Tibial nerve (tissue), 4 donors: ENCODE measurements at regions not wholly inside any gene's neighbourhood (a gene's known extent, or its start where the extent isn't known, plus 50 kb on each side); places are given as distances from the start of the nearest gene placed in this dataset.

Experiments used
- DNase-seq, 2 donors: peaks; one replicate each; pipeline ENCODE4 v3.0.0-alpha.2; 2019; ENCODE audit warnings: low spot score in 2 of 2
- H3K27ac ChIP-seq, 4 donors: fragments of 200-600 bp; sonication (generic) in 3 of 4; one replicate each; pipeline ENCODE4 v1.5.1; 2017 to 2019; ENCODE audit warnings: mild to moderate bottlenecking in 1 of 4
- H3K27me3 ChIP-seq, 2 donors: fragments of 200-600 bp; sonication (generic) in 1 of 2; one replicate each; pipeline versions ENCODE4 v1.5.1 to v1.6.0; 2017 to 2019
- H3K36me3 ChIP-seq, 3 donors: fragments of 200-600 bp; sonication (generic); one replicate each; pipeline ENCODE4 v1.5.1; 2018 to 2019
- H3K4me1 ChIP-seq, 4 donors: fragments of 200-600 bp; sonication (generic) in 3 of 4; one replicate each; pipeline ENCODE4 v1.5.1; 2017 to 2019
- H3K4me3 ChIP-seq, 4 donors: fragments of 200-600 bp; sonication (generic) in 3 of 4; one replicate each; pipeline ENCODE4 v1.5.1; 2017 to 2019; ENCODE audit warnings: mild to moderate bottlenecking in 1 of 4, moderate library complexity in 1 of 4
- H3K9me3 ChIP-seq, 4 donors: fragments of 200-600 bp; sonication (generic) in 3 of 4; one replicate each; pipeline ENCODE4 v1.5.1; 2017 to 2019
- EP300 ChIP-seq, 2 donors: sonication (generic); formaldehyde crosslinking; IDR thresholded peaks; one replicate each; pipeline ENCODE4 v1.6.1; 2017; ENCODE audit warnings: antibody characterized with exemption in 2 of 2, mild to moderate bottlenecking in 1 of 2
- POLR2A ChIP-seq, 2 donors: fragments of 450-650 bp; IDR thresholded peaks; one replicate each; pipeline ENCODE4 v1.6.1; 2017; ENCODE audit warnings: antibody characterized with exemption in 2 of 2, mild to moderate bottlenecking in 2 of 2, moderate library complexity in 2 of 2
- WGBS, 2 donors: methylation state at CpG; one replicate each; pipeline ENCODE4 v1.1.5; 2018; 5-methylcytosine and 5-hydroxymethylcytosine counted together
- TF ChIP-seq, protein P1 (sequence below), 5 experiments: fragments of 200-600 bp in 3 of 5; fragments of 450-650 bp in 2 of 5; sonication (generic) in 3 of 5; IDR thresholded peaks; one replicate each; pipeline ENCODE4 v1.5.1; 2016 to 2019; ENCODE audit warnings: antibody characterized with exemption in 5 of 5, mild to moderate bottlenecking in 3 of 5, moderate library complexity in 2 of 5

DNA sequence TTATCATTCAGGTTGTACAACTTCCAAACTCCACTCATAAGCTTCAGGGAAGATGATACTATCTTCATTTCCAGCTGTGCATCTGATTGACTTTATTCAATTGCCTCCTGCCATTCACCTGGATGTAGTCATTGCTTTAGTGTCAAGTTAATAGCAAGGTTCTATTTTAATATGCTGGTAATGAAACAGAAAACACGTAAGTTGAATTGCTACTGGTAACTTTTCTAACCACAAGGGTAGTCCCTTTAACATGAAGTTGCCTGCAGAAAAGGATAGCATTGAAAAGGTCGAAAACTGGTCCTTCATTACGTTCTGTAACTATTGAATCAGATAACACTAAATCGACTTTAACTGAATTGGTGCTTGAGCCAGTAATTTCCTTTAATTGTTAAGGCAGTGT is 459.4 kb upstream of the CDH6 start:
- no peak overlapping the region for H3K4me3 ChIP-seq
- no peaks in the 10 kb centered on the region for H3K4me1 ChIP-seq
- H3K9me3 ChIP-seq, result peaks cover 0 to 10% (median 1%) of the 10 kb centered on the region in 4 donors
- no peaks in the 10 kb centered on the region for H3K27me3 ChIP-seq
- DNase-seq, result no peak
- H3K36me3 ChIP-seq, result no peaks in the 10 kb centered on the region
- TF ChIP-seq, protein P1, sequence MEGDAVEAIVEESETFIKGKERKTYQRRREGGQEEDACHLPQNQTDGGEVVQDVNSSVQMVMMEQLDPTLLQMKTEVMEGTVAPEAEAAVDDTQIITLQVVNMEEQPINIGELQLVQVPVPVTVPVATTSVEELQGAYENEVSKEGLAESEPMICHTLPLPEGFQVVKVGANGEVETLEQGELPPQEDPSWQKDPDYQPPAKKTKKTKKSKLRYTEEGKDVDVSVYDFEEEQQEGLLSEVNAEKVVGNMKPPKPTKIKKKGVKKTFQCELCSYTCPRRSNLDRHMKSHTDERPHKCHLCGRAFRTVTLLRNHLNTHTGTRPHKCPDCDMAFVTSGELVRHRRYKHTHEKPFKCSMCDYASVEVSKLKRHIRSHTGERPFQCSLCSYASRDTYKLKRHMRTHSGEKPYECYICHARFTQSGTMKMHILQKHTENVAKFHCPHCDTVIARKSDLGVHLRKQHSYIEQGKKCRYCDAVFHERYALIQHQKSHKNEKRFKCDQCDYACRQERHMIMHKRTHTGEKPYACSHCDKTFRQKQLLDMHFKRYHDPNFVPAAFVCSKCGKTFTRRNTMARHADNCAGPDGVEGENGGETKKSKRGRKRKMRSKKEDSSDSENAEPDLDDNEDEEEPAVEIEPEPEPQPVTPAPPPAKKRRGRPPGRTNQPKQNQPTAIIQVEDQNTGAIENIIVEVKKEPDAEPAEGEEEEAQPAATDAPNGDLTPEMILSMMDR (IDR thresholded peaks at IDR 0.05), result no peak
- no peak for TF ChIP-seq EP300 (IDR thresholded peaks at IDR 0.05)
- no peak for TF ChIP-seq POLR2A (IDR thresholded peaks at IDR 0.05)
- 94 to 97% methylated on average over 4 of the region's 4 CpGs for WGBS, 2 donors
- H3K27ac ChIP-seq, result no peak overlapping the region

- no peak overlapping the region for H3K4me3 ChIP-seq
- WGBS, 2 donors, result 59 to 84% methylated on average over 1 of the region's 1 CpG
- TF ChIP-seq EP300 (IDR thresholded peaks at IDR 0.05) (no peak), POLR2A (IDR thresholded peaks at IDR 0.05) (no peak)
- TF ChIP-seq, protein P1 (IDR thresholded peaks at IDR 0.05), result no peak
Observed at GRCh38 chr5:30725073-30725472, 468.4 kb upstream of the CDH6 start.

DNA sequence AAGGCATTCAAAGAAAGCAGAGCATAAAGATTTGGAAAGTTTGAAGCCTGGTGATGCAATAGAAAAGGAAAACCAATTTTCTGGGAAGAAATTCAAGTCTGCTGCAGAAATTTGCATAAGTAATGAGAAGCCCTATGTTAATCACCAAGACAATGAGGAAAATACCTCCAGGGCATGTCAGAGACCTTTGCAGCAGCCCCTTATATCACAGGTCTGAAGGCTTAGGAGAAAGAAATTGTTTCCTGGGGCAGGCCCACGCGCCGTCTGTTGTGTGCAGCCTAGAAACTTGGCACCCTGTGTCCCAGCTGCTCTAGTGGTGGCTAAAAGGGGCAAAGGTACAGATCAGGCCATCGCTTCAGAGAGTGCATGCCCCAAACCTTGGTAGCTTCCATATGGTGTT is 495.3 kb upstream of the CDH6 start:
- 84 to 92% methylated on average over 4 of the region's 4 CpGs for WGBS, 2 donors

More at GRCh38 chr5:30725073-30725472, 468.4 kb upstream of the CDH6 start:
- H3K4me1 ChIP-seq, result no peaks in the 10 kb centered on the region
- no peak overlapping the region for H3K27ac ChIP-seq
- H3K9me3 ChIP-seq, result peaks cover 0 to 6% (median 1%) of the 10 kb centered on the region in 4 donors
- no peaks in the 10 kb centered on the region for H3K36me3 ChIP-seq
- no peaks in the 10 kb centered on the region for H3K27me3 ChIP-seq
- no peak for DNase-seq

GRCh38 chr5:30693326-30693725 is 500.2 kb upstream of the CDH6 start:
- DNase-seq, result no peak
- H3K27me3 ChIP-seq, result no peaks in the 10 kb centered on the region
- no peaks in the 10 kb centered on the region for H3K4me1 ChIP-seq

More for the DNA sequence above, 495.3 kb upstream of the CDH6 start:
- H3K36me3 ChIP-seq, result no peaks in the 10 kb centered on the region
- TF ChIP-seq POLR2A (IDR thresholded peaks at IDR 0.05) (no peak), EP300 (IDR thresholded peaks at IDR 0.05) (no peak)
- TF ChIP-seq, protein P1 (IDR thresholded peaks at IDR 0.05), result no peak
- peaks cover 0 to 8% (median 0%) of the 10 kb centered on the region in 4 donors for H3K9me3 ChIP-seq
- DNase-seq, result no peak
- H3K4me3 ChIP-seq, result no peak overlapping the region
- no peak overlapping the region for H3K27ac ChIP-seq
- H3K4me1 ChIP-seq, result no peaks in the 10 kb centered on the region
- no peaks in the 10 kb centered on the region for H3K27me3 ChIP-seq

DNA sequence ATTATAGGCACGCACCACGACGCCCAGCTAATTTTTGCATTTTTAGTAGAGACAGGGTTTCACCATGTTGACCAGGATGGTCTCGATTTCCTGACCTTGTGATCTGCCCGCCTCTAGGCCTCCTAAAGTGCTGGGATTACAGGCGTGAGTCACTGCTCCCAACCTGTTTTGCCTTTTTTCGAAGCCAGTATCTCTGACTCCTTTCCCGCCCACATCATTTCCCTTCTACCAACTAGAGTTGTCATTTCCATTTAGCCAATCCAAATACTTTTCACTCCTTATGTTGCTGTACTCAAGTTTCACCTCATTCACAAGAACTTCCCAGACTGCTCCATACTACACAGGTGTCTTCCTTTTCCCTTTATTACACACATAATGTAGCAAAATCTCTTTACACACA is 502.6 kb upstream of the CDH6 start:
- Histone ChIP-seq H3K36me3 (no peaks in the 10 kb centered on the region), H3K4me1 (no peaks in the 10 kb centered on the region), H3K9me3 (no peaks in the 10 kb centered on the region), H3K27me3 (no peaks in the 10 kb centered on the region), H3K4me3 (no peak overlapping the region), H3K27ac (no peak overlapping the region)
- DNase-seq, result no peak
- WGBS, 2 donors, result 92 to 94% methylated on average over 8 of the region's 8 CpGs
- TF ChIP-seq POLR2A (IDR thresholded peaks at IDR 0.05) (no peak), EP300 (IDR thresholded peaks at IDR 0.05) (no peak)
- TF ChIP-seq, protein P1 (IDR thresholded peaks at IDR 0.05), result no peak

More at GRCh38 chr5:30693326-30693725, 500.2 kb upstream of the CDH6 start:
- TF ChIP-seq, protein P1 (IDR thresholded peaks at IDR 0.05), result no peak
- TF ChIP-seq EP300 (IDR thresholded peaks at IDR 0.05) (no peak), POLR2A (IDR thresholded peaks at IDR 0.05) (no peak)
- 32 to 43% methylated on average over 2 of the region's 2 CpGs for WGBS, 2 donors
- Histone ChIP-seq H3K4me3 (no peak overlapping the region), H3K27ac (no peak overlapping the region), H3K9me3 (no peaks in the 10 kb centered on the region), H3K36me3 (no peaks in the 10 kb centered on the region)
